GM12878 (cell line): ENCODE measurements at regions not wholly inside any gene's neighbourhood (a gene's known extent, or its start where the extent isn't known, plus 50 kb on each side); places are given as distances from the start of the nearest gene placed in this dataset.
"Not testable (repeated sequence)": the region's sequence is repeated elsewhere in the genome, so short reads cannot be mapped to it uniquely, and the experiment has no call there.

Source experiments
- ATAC-seq: fragments of 200-7000 bp; cut with Tn5 transposase; 3 replicates; pipeline ENCODE4 v1.9.1; 2020; ENCODE audit warnings: mild to moderate bottlenecking, moderate library complexity
- BruUV-seq: library from RNA; stranded (reverse); fragments of 400-500 nt; replicated peaks from 2 replicates; lab custom pipeline; 2021; lab: Mats Ljungman, UMichigan
- CTCF ChIA-PET: fragments of 300-600 bp; sonication (Branson Sonifier 250); formaldehyde crosslinking; extraction: SDS; loops from one replicate; lab custom pipeline; 2021; ENCODE audit warnings: inconsistent platforms; lab: Yijun Ruan, JAX
- POLR2A ChIA-PET: fragments of 350-600 bp; formaldehyde crosslinking; extraction: SDS; loops from one replicate; lab custom pipeline; 2021; ENCODE audit warnings: inconsistent platforms; lab: Charles Lee
- RAD21 ChIA-PET: fragments of 300-600 bp; sonication (Branson Sonifier 250); formaldehyde crosslinking; loops from one replicate; lab custom pipeline; 2023; ENCODE audit warnings: antibody characterized with exemption; ENCODE audit not compliant: unreplicated experiment; lab: Charles Lee
- SMC1A ChIA-PET: fragments of 300-600 bp; sonication (Branson Sonifier 250); formaldehyde crosslinking; loops from one replicate; lab custom pipeline; 2023; ENCODE audit not compliant: unreplicated experiment, uncharacterized antibody; lab: Charles Lee
- DNase-seq: peaks from one replicate; pipeline ENCODE4 v3.0.0-alpha.2; 2011; ENCODE audit warnings: low read depth, low spot score
- FAIRE-seq: peaks from 3 replicates; lab custom pipeline; 2011; peaks lifted over from hg19 to GRCh38; lab: Jason Lieb, UNC
- H2AFZ ChIP-seq: 2 replicates; pipeline ENCODE4 v1.6.0; 2011; ENCODE audit warnings: low read depth, low read length, control low read depth; ENCODE audit not compliant: control insufficient read depth
- H3K27ac ChIP-seq: 2 replicates; pipeline ENCODE4 v1.5.1; 2011; ENCODE audit warnings: control low read depth; ENCODE audit not compliant: control insufficient read depth, insufficient read depth
- H3K27me3 ChIP-seq, 2 experiments: replicated peaks in 1 of 2; 2 replicates each; pipeline versions ENCODE4 v1.6.0 to v1.6.1; 2011; ENCODE audit warnings: low read length in 1 of 2; ENCODE audit not compliant: control insufficient read depth in 2 of 2, insufficient read depth in 2 of 2
- H3K36me3 ChIP-seq, 2 experiments: 2 replicates each; pipeline ENCODE4 v1.5.1; 2011; ENCODE audit warnings: low read length in 1 of 2; ENCODE audit not compliant: control insufficient read depth in 2 of 2, insufficient read depth in 2 of 2
- H3K4me1 ChIP-seq: 2 replicates; pipeline ENCODE4 v1.6.1; 2011; ENCODE audit warnings: mild to moderate bottlenecking, low read length, moderate library complexity, mixed read lengths; ENCODE audit not compliant: control insufficient read depth, insufficient read depth
- H3K4me2 ChIP-seq: 2 replicates; pipeline ENCODE4 v1.6.0; 2011; ENCODE audit warnings: control low read depth; ENCODE audit not compliant: control insufficient read depth, insufficient read depth
- H3K4me3 ChIP-seq: fragments of 200-600 bp; sonication (generic); 2 replicates; pipeline ENCODE4 v1.5.1; 2016
- H3K79me2 ChIP-seq: 2 replicates; pipeline ENCODE4 v1.6.0; 2011; ENCODE audit warnings: low read length; ENCODE audit not compliant: control insufficient read depth, insufficient read depth
- H3K9ac ChIP-seq: 2 replicates; pipeline ENCODE4 v1.8.0; 2011; ENCODE audit warnings: low read length, control low read depth, mixed read lengths; ENCODE audit not compliant: control insufficient read depth, insufficient read depth
- H3K9me3 ChIP-seq: replicated peaks from 3 replicates; pipeline ENCODE4 v1.5.1; 2011; ENCODE audit warnings: mild to moderate bottlenecking, low read length; ENCODE audit not compliant: control insufficient read depth, insufficient read depth
- H4K20me1 ChIP-seq: 2 replicates; pipeline ENCODE4 v1.6.0; 2011; ENCODE audit not compliant: control insufficient read depth, insufficient read depth
- CBX3 ChIP-seq: fragments of 200-600 bp; sonication (generic); IDR thresholded peaks from 2 replicates; pipeline ENCODE4 v1.6.1; 2016; ENCODE audit warnings: low read depth, borderline replicate concordance
- HDGF ChIP-seq: fragments of 450-650 bp; IDR thresholded peaks from 2 replicates; pipeline ENCODE4 v1.6.1; 2016; ENCODE audit warnings: antibody characterized with exemption
- IRF4 ChIP-seq: IDR thresholded peaks from 2 replicates; pipeline ENCODE4 v1.6.1; 2011; ENCODE audit warnings: low read depth, low read length
- MYB ChIP-seq: fragments of 150-350 bp; IDR thresholded peaks from 2 replicates; pipeline ENCODE4 v1.6.1; 2014; ENCODE audit warnings: mild to moderate bottlenecking, low read depth, low read length, borderline replicate concordance
- RAD51 ChIP-seq: fragments of 450-650 bp; IDR thresholded peaks from 2 replicates; pipeline ENCODE4 v1.6.1; 2016; ENCODE audit warnings: moderate library complexity, mild to moderate bottlenecking, inconsistent platforms
- WGBS: methylation state at CpG from one replicate; pipeline ENCODE4 v1.1.6; 2016; ENCODE audit warnings: low lambda C conversion rate; ENCODE audit not compliant: insufficient replicate concordance, insufficient coverage; ENCODE audit errors: missing lambda C conversion rate; 5-methylcytosine and 5-hydroxymethylcytosine counted together
- in situ Hi-C: fragments of 300-500 bp; cut with MboI; formaldehyde crosslinking; loops from 9 replicates; pipeline ENCODE4 v1.14.3; 2018; ENCODE audit warnings: mixed read lengths
- intact Hi-C: fragments of 100-400 bp; cut with micrococcal nuclease; formaldehyde crosslinking; loops from one replicate; pipeline ENCODE4 v1.14.2; 2022; ENCODE audit not compliant: unreplicated experiment

DNA sequence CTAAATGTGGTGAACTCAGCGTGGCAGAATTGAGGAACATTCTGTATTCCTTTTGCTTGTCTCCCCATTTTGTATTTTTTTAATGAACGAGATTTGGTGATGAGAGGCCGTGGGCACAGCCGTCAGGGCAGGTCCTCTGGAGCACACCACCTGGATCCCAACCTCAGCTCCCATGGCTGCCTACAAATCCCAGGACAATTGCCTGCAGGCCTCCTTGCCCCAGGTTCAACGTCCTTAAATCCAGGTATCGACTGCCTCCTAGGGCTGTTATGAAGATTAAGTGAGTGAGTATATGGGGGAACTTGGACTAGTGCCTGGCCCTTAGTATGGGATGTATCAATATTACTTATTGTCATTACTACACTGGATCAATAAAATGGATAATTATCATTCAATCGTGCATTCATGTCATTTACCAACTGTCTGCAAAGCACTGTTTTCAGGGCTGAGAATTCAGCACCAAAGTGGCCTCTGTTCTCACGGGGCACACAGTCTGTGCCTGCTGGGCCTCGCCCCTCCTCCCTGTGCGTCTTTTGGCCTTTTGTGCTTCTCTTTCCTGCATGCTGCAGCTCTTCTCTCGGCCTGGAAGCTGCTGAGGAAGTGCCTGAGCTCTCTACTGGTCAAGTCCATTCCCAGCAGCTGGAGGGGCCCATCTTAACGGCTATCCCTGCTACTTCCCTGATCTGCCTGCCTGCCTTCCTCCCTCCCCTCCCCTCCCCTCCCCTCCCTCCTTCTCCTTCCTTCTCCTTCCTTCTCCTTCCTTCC lies 1343.7 kb downstream of the BRD1 start:
- WGBS = 10% methylated on average over 12 of the region's 12 CpGs
- no peaks in the 10 kb centered on the region for H3K79me2 ChIP-seq
- in situ Hi-C loops = loop anchor here (25.0 kb wide), 1 partner anchor 1922 kb away; no protein-coding TSS in a partner anchor

GRCh38 chr22:48482771-48483170 lies 1344.9 kb downstream of the BRD1 start:
- Histone ChIP-seq H3K4me2 (no peak overlapping the region), H2AFZ (no peak overlapping the region), H3K9me3 (no peaks in the 10 kb centered on the region; the same call in 2 of the 3 replicates), H3K27ac (no peak overlapping the region), H3K36me3 (no peaks in the 10 kb centered on the region), H3K27me3 (no peaks in the 10 kb centered on the region), H3K4me3 (no peak overlapping the region), H3K79me2 (no peaks in the 10 kb centered on the region), H3K4me1 (no peaks in the 10 kb centered on the region), H4K20me1 (no peaks in the 10 kb centered on the region), H3K9ac (no peak overlapping the region)
- WGBS = 0% methylated on average over 2 of the region's 2 CpGs
- TF ChIP-seq RAD51 = peak; percentile 33; the same call in 1 of the 2 replicates
- no peak for TF ChIP-seq IRF4
- TF ChIP-seq CBX3 = no peak
- ChIA-PET POLR2A (no interaction called here), CTCF (no interaction called here), SMC1A (no interaction called here), RAD21 (no interaction called here)
- DNase-seq = no peak
- no peak for ATAC-seq
- BruUV-seq = no TSS peak
- FAIRE-seq = no peak
- in situ Hi-C loops = loop anchor here (25.0 kb wide), 1 partner anchor 1920 kb away; no protein-coding TSS in a partner anchor
- intact Hi-C loops = no loop called here

More for the DNA sequence above, 1343.7 kb downstream of the BRD1 start:
- ChIA-PET SMC1A (no interaction called here), POLR2A (no interaction called here), RAD21 (no interaction called here), CTCF (no interaction called here)
- no peaks in the 10 kb centered on the region; the same call in 2 of the 3 replicates for H3K9me3 ChIP-seq
- ATAC-seq (no peak), DNase-seq (no peak), FAIRE-seq (no peak)
- peaks cover 0 to 2% of the 10 kb centered on the region in 2 experiments; a peak in 2 of 4 replicates for H3K27me3 ChIP-seq
- no peak overlapping the region for H3K27ac ChIP-seq
- no peaks in the 10 kb centered on the region for H3K36me3 ChIP-seq
- no peak overlapping the region for H3K4me3 ChIP-seq
- H3K9ac ChIP-seq = no peak overlapping the region
- TF ChIP-seq HDGF = no peak
- TF ChIP-seq MYB = no peak
- H3K4me1 ChIP-seq = no peaks in the 10 kb centered on the region
- no TSS peak for BruUV-seq
- intact Hi-C loops = no loop called here
- no peak overlapping the region for H3K4me2 ChIP-seq
- H2AFZ ChIP-seq = no peak overlapping the region
- H4K20me1 ChIP-seq = no peaks in the 10 kb centered on the region

- H3K9me3 ChIP-seq, SMC1A ChIA-PET, H3K4me3 ChIP-seq, H3K27me3 ChIP-seq, H3K9ac ChIP-seq, FAIRE-seq, intact Hi-C loops, H3K36me3 ChIP-seq, H3K4me2 ChIP-seq, POLR2A ChIA-PET, H3K79me2 ChIP-seq, CTCF ChIA-PET, ATAC-seq, DNase-seq, BruUV-seq, RAD21 ChIA-PET, H3K4me1 ChIP-seq, H3K27ac ChIP-seq, H4K20me1 ChIP-seq, H2AFZ ChIP-seq: not testable (repeated sequence)
- in situ Hi-C loops = loop anchor here (25.0 kb wide), 1 partner anchor 1920 kb away; no protein-coding TSS in a partner anchor
- 55% methylated on average over 11 of the region's 11 CpGs for WGBS
These were observed 1345.5 kb downstream of the BRD1 start for GRCh38 chr22:48482198-48482597.
